WTC11 (cell line): ENCODE measurements at regions not wholly inside any gene's neighbourhood (a gene's known extent, or its start where the extent isn't known, plus 50 kb on each side); places are given as distances from the start of the nearest gene placed in this dataset.

ENCODE experiments used
- CTCF ChIP-seq: fragments of 200-600 bp; IDR thresholded peaks from 2 replicates; pipeline ENCODE4 v1.8.0; 2022; ENCODE audit warnings: antibody characterized with exemption
- E2F4 ChIP-seq: sonication (generic); formaldehyde crosslinking; IDR thresholded peaks from 2 replicates; pipeline ENCODE4 v1.8.1; 2022; ENCODE audit warnings: low read depth, mild to moderate bottlenecking, moderate library complexity, missing genetic modification reagents, borderline replicate concordance
- ELF4 ChIP-seq: sonication (generic); formaldehyde crosslinking; IDR thresholded peaks from 2 replicates; pipeline ENCODE4 v1.8.1; 2022; ENCODE audit warnings: low read depth, mild to moderate bottlenecking, moderate library complexity, missing genetic modification reagents
- FOXP4 ChIP-seq: sonication (generic); formaldehyde crosslinking; IDR thresholded peaks from 2 replicates; pipeline ENCODE4 v1.8.0; 2022; ENCODE audit warnings: mild to moderate bottlenecking, missing genetic modification reagents
- IRF2 ChIP-seq: sonication (generic); formaldehyde crosslinking; IDR thresholded peaks from 2 replicates; pipeline ENCODE4 v1.8.0; 2022; ENCODE audit warnings: low read depth, missing genetic modification reagents, borderline replicate concordance
- PRRX2 ChIP-seq: fragments of 250-450 bp; sonication (Bioruptor Pico); IDR thresholded peaks from 2 replicates; pipeline ENCODE4 v1.8.0; 2021; ENCODE audit warnings: mild to moderate bottlenecking
- SMAD3 ChIP-seq: sonication (generic); formaldehyde crosslinking; IDR thresholded peaks from 2 replicates; pipeline ENCODE4 v1.8.0; 2022; ENCODE audit warnings: missing genetic modification reagents, mild to moderate bottlenecking, borderline replicate concordance
- TF ChIP-seq, protein P1 (sequence below): sonication (generic); formaldehyde crosslinking; IDR thresholded peaks from 2 replicates; pipeline ENCODE4 v1.8.1; 2022; ENCODE audit warnings: low read depth, missing genetic modification reagents, borderline replicate concordance

- TF ChIP-seq E2F4 (CRISPR knock-in tag) (no peak), CTCF (no peak), FOXP4 (CRISPR knock-in tag) (no peak), PRRX2 (no peak), ELF4 (CRISPR knock-in tag) (no peak), IRF2 (CRISPR knock-in tag) (no peak), SMAD3 (no peak)
- TF ChIP-seq, protein P1, sequence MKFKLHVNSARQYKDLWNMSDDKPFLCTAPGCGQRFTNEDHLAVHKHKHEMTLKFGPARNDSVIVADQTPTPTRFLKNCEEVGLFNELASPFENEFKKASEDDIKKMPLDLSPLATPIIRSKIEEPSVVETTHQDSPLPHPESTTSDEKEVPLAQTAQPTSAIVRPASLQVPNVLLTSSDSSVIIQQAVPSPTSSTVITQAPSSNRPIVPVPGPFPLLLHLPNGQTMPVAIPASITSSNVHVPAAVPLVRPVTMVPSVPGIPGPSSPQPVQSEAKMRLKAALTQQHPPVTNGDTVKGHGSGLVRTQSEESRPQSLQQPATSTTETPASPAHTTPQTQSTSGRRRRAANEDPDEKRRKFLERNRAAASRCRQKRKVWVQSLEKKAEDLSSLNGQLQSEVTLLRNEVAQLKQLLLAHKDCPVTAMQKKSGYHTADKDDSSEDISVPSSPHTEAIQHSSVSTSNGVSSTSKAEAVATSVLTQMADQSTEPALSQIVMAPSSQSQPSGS (CRISPR knock-in tag), result no peak
These were observed 63.9 kb upstream of the TRIM2 start for GRCh38 chr4:153140294-153140693.
